Endometrium (tissue), 2 donors: ENCODE measurements at regions not wholly inside any gene's neighbourhood (a gene's known extent, or its start where the extent isn't known, plus 50 kb on each side); places are given as distances from the start of the nearest gene placed in this dataset.
"Not testable (repeated sequence)": the region's sequence is repeated elsewhere in the genome, so short reads cannot be mapped to it uniquely, and the experiment has no call there.

ENCODE experiments used
- FAIRE-seq: peaks from 2 replicates; lab custom pipeline; 2012; peaks lifted over from hg19 to GRCh38; lab: Jason Lieb, UNC
- donor health status: control.
- donor health status: control.

GRCh38 chr2:144724460-144724859 lies 204.5 kb upstream of the ZEB2 start:
- FAIRE-seq, result not testable (repeated sequence)

DNA sequence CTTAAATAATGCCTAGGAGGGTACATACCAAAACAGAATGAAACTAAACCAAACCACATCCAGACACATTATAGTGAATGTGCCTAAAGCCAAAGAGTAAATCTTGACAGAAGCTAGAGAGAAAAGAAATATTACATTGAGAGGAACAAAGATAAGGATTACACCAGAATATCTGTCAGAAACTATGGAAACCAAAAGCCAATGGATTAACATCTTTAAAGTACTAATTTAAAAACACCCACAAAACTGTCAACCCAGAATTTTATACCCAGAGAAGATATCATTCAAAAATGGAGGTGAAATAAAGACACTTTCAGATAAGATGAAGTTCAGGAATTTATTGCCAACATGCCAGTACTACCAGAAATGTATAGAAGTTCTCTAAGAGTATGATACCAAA lies 198.5 kb upstream of the ZEB2 start:
- no peak for FAIRE-seq

DNA sequence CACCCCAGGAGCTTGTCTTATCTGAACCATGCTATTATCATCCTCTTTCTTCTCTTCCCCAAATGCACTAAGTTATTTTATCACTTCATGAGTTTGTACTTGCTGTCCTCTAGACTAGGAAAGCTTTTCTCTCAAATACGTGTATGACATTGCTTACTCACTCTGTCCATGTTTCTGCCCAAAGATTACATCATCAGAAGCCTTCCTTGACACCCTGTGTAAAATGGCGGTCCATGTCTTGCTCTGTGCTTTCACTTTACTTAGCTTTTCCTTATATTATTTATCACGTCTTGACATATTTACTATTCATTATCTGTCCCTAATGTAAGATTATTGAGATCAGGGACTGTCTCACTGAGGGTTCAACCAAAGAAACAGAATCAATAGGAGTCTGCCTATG lies 196.1 kb upstream of the ZEB2 start:
- no peak for FAIRE-seq

- FAIRE-seq, result no peak
Observed at GRCh38 chr2:144713410-144713809, 193.5 kb upstream of the ZEB2 start.

- no peak for FAIRE-seq
Observed at GRCh38 chr2:144712550-144712940, 192.6 kb upstream of the ZEB2 start.

DNA sequence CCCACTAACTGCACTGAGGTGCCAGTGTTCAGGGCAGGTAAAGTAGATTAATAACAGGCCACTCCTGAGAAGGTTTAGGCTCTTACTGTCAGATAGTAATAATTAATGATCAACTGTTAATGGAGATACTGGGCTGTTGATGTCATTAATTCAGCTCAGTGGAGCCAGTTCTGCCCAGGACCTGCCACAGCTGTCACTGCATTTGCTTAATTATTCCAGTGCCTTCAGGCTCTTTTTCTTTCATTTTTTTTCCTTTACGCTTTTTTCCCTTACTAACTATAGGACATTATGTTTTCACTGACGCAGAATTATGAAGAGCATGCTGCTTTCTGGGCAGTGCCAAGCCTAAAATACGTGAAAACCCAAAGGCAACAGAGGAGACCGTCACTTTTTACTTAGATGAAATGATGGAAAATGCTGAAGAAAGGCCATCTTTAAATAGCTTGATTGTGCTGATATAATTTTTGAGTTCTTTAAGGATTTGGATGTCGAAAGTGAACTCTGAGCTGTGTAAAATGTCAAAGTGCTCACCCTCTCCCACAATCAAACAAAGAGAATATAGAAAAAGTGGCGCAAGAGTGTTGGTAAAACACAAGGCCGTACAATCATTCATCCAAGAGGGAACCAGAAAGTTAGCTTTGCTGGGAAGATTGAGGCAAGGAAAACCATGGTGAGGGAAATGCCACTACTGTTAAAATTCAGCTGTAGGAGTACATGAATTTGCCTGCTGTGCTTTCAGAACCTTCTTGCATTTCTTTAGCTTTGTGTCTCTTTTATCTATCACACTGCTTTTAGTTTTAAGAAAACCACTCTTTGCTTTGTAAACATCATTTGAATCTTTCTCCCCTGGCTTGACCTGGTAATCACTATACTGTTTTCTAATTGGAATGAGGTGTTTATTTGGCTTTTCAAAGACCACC lies 192.0 kb upstream of the ZEB2 start:
- FAIRE-seq, result no peak

- no peak for FAIRE-seq
Observed at GRCh38 chr2:144711084-144711483, 191.2 kb upstream of the ZEB2 start.

DNA sequence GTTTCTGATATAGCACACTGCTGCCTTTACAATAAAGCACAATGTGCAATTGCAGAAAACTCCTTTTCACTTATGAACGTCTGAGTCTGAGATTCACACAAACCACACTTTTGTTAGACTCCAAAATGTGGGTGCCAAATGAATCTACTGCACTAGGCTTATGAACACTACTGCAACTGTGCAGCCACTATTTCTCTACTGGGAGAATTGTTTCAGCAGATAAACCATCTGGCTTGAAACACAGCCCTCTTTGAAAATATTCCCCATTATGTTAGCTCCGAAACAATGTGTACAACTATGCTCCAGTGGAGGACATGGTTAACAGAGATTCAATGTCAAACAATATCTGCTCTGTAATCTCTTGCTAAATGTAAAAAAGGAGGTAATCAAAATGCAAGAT lies 188.7 kb upstream of the ZEB2 start:
- no peak for FAIRE-seq

DNA sequence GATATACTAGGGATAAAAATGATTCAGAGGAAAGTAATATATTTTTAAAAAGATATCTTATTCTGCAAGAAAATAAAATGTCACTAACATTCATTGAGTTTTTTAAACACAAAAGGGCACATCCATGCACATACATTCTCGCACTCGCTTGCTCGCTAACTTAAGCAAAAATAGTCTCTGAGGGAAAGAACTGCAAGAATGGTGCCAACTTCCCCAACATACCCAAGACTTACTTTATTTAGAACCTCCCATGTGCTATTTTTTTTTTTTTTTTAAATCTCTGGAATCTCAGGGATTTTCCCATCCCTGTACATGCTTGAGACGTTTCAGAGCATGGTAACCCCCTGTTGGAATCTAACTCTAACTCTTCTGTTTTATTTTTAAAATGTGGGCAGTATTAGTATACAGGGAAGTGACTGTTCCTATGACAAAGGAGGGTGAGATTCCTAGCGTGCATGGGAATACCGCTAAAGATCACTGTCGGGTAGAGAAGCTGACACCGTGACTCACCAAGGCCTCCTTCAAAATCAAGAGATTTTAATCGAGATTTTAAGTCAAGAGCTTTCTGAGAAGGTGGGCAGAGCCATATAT lies 187.9 kb upstream of the ZEB2 start:
- FAIRE-seq, result no peak

DNA sequence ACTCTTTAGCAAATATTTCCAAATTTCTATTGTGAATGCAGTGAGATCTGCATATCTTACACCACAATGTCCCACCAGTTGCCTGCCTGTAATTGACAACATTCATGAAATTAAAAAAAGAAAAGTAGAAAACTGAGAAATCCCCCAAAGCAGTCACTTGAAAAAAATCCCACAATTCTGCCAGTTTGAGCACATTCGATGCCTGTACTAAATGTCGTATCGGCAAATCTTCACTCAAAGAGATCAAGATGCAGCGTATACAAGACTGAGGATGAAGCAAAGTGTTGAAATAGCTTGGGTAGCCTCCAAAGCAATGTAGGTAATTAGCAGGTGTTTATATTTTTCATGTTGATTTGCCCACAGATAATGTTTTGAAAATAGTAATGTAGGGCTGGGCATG lies 186.7 kb upstream of the ZEB2 start:
- FAIRE-seq, result no peak

DNA sequence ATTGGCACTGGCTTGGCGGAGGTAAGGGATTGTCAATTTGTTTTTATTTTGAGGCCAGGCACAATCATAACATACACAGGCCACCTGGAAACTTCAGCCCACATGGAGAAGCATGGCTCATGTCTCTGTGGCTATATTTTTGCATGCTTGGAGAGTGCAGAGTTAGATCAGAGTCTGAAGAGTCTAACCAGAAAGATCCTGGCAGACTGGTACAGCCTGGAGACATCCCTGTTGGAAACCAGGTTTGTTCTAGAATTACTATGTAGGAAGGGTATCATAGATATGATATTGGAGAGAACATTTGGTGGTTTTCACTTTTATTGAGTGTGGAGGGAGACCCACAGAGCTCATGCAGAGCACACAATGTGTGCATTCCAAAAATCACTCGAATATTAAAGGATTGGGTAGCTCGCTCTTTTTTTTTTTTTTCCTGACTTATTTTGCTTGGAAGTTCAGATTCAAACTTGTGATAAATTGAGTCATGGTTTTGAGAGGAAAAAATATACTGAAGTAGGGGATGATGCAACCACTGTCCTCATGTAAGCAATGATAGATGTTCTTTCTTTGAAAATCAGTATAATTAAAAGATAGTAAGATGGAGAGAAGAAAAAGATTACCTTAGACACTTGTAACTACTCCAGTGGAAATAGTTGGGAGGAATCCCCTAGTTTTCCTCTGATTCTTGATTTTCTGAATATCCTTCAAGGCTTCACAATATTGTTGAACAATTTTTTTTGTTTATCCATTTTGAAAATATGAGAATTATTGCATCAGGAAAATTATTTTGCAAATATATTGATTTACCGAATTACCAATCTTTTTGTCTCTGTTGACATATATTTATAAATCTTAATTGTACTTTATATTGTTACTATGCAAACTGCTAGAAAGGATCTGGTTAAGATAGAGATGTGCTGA lies 185.7 kb upstream of the ZEB2 start:
- no peak for FAIRE-seq

- no peak for FAIRE-seq
Observed at GRCh38 chr2:144704709-144705095, 184.8 kb upstream of the ZEB2 start.

DNA sequence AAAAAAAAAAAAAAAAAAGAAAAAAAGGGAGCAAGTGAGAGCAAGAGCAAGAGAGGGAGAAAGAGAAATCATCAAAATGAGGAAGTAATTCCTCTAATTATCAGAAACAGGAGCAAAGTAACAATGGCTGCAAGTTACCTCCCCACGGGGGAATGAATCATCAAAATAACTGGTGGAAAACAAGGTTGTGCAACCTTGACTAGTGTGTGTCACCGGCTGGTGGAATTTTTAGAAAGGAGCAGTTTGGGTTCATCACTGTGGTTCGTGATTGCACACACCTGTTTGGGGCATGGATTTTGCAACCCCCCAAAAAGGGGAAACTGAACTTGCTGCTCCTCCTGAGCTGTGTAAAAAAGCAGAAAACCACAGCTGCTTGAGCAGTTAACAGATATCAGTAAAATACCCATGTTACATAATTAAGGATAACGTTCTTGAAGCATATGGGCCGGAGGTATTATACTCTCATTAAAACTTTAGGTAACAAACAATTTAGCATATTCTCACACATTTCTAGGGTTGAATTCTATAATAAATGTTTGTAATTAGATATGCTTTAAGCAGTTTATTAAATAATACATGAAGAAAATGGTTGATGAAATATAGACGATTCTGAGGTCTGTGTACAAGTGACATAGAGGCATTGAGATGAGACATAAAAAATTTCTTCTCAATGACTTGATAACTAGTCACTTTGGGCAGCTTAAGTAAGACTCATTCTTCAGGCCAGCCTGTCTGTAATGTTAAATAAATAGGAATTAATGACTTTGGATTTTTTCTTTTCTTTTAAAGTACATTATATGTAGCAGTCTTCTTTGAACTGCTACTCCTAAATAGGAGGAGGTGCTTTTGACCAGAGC lies 184.2 kb upstream of the ZEB2 start:
- FAIRE-seq, result no peak

GRCh38 chr2:144702051-144702450 lies 182.1 kb upstream of the ZEB2 start:
- no peak for FAIRE-seq

DNA sequence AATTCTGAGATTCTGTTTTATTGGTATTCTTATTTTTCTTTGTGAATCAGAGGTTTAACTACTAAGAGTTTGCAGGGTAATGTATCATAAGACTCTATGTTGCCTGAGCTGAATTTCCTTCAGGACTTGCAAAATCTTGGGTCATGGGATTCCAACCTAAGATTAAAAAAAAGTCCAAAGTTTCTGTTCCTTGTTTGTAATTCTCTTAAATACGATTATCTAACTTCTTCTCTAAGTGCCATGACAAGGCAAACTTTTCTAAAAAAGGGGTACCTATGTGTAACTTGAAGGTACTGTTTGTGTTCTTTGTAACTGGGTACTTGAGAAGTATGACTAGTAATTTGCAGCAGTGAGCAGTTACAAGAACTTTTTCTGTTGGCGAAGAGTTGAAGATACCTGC lies 181.3 kb upstream of the ZEB2 start:
- FAIRE-seq, result no peak

DNA sequence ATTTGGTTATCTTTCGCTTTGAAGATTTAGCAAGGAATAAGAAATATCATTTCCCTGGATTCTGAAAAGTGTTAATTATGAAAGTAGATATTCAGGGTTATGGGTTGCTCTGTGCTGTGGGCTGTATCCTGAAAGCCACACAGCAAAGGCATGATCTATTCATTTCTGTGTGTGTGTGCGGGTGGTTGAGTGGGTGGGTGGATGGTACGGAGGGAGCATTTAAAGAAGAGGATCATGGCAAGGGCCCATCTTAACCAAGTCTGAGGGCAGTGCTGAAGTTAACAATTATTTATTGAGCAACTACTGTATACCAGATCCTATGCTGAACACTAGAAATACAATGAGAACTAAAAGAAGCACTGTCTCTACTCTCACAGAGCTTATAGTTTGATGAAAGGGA lies 178.2 kb upstream of the ZEB2 start:
- FAIRE-seq, result no peak

DNA sequence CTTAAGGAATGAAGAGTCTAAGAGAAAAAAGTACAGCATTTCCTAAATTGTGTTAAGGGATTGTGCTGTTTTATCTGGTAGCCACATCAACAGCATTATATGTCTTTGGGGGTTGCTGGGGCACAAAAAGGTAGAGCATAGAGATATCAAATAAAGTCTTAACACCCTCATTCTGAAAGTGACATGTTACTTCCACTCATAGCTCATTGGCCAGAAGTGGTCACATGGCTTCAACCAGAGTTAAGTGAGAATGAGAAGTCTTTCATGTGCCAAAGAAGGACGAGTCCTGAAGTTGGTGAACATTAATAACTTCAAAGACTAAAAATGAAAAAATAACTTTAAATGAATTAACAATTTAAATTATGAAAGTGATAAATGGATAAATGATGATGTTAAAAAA lies 175.7 kb upstream of the ZEB2 start:
- FAIRE-seq, result no peak

- no peak for FAIRE-seq
Observed at GRCh38 chr2:144694456-144694855, 174.5 kb upstream of the ZEB2 start.

DNA sequence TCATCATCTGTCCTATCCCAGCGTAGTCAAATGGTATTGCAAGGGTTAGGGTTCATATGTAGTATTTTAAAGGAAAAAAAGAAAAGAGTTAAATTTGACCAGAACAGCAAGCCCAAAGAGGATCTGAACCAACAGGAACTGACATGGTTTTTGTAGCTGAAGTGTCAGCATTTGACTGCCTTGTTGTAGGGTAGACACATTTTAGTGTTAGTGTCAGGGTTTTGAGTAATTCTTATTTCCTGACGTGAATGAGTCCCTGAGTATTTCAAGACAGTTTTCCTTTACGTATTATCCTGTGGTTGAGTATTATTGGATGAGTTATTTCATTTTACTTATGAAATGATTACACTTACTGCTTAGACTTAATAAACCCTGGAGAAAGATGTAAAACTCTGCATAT lies 173.3 kb upstream of the ZEB2 start:
- no peak for FAIRE-seq

DNA sequence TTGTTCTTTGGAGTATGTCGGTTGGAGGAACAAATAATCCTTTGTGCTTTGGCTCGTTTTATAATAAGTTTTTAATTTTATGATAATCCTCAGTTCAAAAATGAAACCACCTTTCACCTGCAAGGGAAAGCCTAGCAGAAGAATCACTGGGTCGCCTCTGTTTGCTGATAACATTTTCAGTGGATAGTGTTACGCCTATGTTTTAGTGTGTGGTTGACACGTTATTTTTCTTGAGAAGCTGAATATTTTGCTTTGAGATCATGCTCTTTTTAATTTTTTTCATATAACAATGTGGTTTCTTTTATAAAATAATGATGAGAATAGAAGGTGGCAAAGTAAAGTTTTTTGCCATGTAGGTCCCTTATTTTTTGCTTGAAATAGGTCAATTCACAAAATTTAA lies 172.7 kb upstream of the ZEB2 start:
- no peak for FAIRE-seq

DNA sequence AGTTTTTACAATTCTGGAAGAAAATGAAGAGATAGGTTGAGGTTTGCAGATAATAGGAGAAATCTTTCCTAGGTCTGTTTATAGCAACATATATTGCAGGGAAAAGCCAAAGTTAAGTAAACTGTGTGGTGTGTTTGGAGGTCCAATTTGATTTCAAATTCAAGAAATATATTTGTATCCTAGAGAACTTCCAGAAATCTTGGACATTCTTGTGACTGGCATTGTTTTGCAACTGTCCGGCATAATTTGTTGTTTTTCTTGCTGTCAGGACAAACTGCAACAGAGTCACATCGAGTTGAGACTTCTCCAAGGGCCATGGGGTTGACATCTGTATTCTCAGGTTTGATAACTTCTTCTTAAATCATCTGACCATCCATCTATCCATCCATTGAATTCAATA lies 170.9 kb upstream of the ZEB2 start:
- no peak for FAIRE-seq
